HG03095 (cell line): ENCODE measurements at regions not wholly inside any gene's neighbourhood (a gene's known extent, or its start where the extent isn't known, plus 50 kb on each side); places are given as distances from the start of the nearest gene placed in this dataset.
"Not testable (repeated sequence)": the region's sequence is repeated elsewhere in the genome, so short reads cannot be mapped to it uniquely, and the experiment has no call there.

Source experiments
- ATAC-seq: cut with Tn5 transposase; IDR thresholded peaks from one replicate; pipeline ENCODE4 v1.9.1; 2021; ENCODE audit warnings: moderate library complexity; ENCODE audit not compliant: unreplicated experiment

GRCh38 chr20:48366230-48366629 lies 461.6 kb downstream of the PREX1 start:
- no peak for ATAC-seq

GRCh38 chr20:48364688-48365421 lies 462.9 kb downstream of the PREX1 start:
- no peak for ATAC-seq

- ATAC-seq: no peak
Observed at GRCh38 chr20:48364055-48364454, 463.7 kb downstream of the PREX1 start.

- ATAC-seq: peak; percentile 60
Observed at GRCh38 chr20:48360342-48360975, 467.3 kb downstream of the PREX1 start.

- ATAC-seq: peak; percentile 75
Observed at GRCh38 chr20:48359692-48360341, 468.0 kb downstream of the PREX1 start.

GRCh38 chr20:48359055-48359390 lies 468.8 kb downstream of the PREX1 start:
- not testable (repeated sequence) for ATAC-seq

GRCh38 chr20:48358176-48359054 lies 469.4 kb downstream of the PREX1 start:
- no peak for ATAC-seq

GRCh38 chr20:48357714-48358113 lies 470.1 kb downstream of the PREX1 start:
- no peak for ATAC-seq

- ATAC-seq: no peak
Observed at GRCh38 chr20:48354903-48355302, 472.9 kb downstream of the PREX1 start.

GRCh38 chr20:48354320-48354876 lies 473.4 kb downstream of the PREX1 start:
- no peak for ATAC-seq

- no peak for ATAC-seq
Observed at GRCh38 chr20:48352628-48353027, 475.2 kb downstream of the PREX1 start.

- ATAC-seq: no peak
Observed at GRCh38 chr20:48352042-48352441, 475.8 kb downstream of the PREX1 start.

- no peak for ATAC-seq
Observed at GRCh38 chr20:48350313-48350988, 477.3 kb downstream of the PREX1 start.

- no peak for ATAC-seq
Observed at GRCh38 chr20:48349656-48350055, 478.1 kb downstream of the PREX1 start.

GRCh38 chr20:48348022-48348421 lies 479.8 kb downstream of the PREX1 start:
- ATAC-seq: no peak

GRCh38 chr20:48342822-48343513 lies 484.8 kb downstream of the PREX1 start:
- ATAC-seq: no peak

GRCh38 chr20:48340883-48341281 lies 486.9 kb downstream of the PREX1 start:
- ATAC-seq: no peak

GRCh38 chr20:48339986-48340882 lies 487.6 kb downstream of the PREX1 start:
- ATAC-seq: no peak
